ENCODE measurements at regions not wholly inside any gene's neighbourhood (a gene's known extent, or its start where the extent isn't known, plus 50 kb on each side); places are given as distances from the start of the nearest gene placed in this dataset.

DNA sequence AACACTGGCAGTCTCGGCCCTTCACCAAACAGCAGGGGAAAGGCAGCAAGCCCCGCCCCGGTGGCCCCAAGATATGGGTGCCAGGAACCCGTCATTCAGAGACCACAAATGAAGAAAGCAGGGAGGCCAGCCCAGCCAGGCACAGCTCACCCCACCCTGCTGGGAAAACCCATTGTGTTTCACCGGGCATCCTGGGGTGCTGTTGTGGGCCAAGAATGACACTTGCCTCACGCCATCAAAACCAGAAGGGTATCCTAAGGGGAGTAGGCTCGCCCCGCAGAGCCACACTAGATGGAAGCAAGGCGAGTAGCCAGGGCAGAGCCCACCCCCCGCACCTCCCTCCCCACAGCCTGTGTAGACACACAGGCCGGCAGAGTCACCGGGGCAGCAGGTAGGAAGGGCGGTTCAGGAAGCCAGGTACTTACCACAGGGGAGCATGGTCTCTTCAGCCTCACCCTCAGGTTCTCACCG, 72.5 kb upstream of the KCNMA1 start:
- DNase-seq = no peak

DNA sequence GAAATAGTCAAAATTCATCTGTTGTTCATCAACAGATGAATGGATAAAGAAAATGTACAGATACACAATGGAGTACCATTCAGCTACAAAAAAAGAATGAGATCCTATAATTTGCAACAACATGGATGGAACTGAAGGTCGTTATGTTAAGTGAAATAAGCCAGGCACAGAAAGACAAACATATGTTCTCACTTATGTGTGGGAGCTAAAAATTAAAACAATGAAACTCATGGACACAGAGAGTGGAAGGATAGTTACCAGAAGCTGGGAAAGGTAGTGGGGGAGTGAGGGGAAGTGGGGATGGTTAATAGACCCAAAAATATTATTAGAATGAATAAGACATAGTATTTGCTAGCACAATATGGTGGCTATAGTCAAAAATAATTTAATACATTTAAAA, 70.0 kb upstream of the KCNMA1 start:
- no peak for DNase-seq

DNA sequence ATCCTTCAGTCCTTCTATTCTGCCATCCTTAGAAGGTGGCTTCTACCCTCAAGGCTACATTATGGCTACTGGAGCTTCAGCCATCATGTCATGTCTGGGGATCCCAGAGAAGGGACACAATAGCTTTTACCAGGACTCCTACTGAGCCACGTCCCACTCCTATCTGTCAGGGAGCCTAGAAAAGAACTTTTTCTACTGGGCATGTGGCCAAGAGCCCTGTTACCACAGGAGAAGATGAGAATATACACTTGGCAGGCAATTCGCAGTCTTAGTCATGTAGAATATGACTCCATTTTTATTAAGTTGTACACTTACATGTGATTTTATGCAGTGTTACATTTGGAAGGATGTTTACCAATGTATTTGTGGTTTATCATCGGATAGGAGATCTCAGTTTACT, 64.6 kb upstream of the KCNMA1 start:
- DNase-seq = no peak

DNA sequence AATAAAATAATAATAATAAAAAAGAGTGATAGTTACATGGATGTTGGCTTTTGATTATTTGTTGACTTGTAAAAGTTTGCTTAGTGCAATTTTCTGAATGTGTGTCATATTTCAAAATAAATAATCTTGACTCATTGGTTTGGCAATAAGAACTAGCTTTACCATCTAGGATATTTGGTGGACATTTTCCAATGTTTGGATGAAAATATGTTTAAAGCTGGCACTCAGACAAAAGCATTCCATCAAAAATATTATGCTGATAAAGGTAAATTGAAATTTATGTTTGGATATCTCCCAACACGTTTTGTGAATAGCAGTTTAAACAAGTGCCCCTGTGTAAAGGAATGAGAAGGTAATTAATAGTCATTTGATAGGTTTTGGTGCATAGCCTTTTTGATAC, 62.5 kb upstream of the KCNMA1 start:
- no peak for DNase-seq

DNA sequence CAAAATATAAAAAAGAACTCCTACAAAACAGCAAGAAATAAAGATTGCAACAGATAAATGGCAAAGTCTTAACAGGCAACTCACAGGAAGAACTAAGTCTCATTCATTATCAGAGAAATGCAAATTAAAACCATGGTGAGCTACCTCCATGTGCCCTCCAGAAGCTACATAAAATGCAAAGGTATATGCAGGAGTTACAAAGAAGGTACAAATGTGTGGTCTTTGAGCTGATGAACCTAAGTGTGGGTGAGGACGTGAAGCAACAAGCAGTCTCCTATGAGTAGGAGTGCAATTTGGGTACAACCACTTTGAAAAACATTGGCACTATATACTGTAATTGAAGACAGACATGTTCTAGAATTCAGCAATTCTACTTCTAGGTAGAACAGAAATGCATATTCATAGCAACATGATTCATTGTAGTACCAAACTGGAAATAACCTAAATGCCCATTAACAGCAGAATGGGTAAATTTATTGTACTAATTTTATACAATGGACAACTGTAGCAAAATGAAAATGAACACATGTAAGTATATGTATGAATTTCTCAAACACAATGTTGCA, 61.6 kb upstream of the KCNMA1 start:
- no peak for DNase-seq

DNA sequence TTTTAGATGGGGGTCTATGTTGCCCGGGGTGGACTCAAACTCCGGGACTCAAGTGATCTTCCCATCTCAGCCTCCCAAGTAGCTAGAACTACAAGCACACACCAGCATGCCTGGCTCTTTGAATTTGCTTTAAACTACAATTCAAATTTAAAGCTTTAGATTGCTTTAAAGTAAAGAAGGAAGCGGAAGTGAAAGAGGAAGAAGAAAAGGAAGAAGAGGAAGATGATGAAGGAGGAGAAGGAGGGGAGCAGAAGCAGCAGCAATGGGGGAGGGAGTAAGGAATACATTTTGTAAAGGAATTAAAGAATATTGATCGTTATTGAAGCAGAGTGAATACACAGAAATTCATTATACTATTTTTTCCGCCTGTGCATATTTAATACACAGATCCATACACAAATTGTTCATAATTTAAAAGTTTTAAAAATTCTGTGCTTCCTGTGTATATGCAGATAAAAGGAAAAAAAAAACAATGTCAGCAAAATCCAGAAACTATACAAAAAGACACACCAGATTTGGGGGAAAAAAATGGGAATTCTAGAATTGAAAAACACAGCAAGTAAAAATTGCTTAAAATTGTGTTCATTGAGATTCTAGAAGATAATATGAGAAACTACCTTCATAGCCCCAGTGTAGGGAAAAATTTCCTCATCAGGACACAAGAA, 60.8 kb upstream of the KCNMA1 start:
- DNase-seq = no peak

DNA sequence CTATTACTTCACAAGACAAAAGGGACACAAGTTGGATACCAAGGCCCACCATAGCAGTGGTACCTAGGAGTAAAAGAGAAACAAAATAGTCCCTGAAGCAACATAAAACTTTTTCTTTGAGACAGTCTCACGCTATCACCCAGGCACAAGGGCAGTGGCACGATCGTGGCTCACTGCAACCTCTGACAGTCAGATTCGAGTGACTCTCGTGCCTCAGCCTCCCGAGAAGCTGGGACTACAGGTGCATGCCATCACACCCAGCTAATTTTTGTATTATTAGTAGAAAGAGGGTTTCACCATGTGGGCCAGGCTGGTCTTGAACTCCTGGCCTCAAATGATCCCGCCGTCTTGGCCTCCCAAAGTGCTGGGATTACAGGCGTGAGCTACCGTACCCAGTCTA, 59.0 kb upstream of the KCNMA1 start:
- no peak for DNase-seq

DNA sequence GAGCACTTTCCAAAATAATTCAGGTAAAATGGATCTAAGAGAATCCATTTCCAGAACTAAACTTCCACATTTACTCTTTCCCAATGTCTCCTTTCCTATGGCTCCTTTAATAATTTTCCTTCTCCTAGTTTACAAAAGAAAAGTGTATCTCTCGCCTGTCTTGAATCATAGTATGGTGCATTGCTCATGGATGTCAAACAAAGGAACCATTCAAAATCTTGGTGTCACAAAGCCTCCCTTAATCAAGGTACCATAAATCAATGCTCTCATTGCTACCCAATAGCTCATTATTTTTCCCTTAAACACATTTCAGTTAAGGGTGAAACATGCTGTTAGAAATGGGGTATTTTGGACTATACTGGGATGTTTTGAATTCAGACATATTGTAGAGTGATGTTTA, 57.6 kb upstream of the KCNMA1 start:
- no peak for DNase-seq

DNA sequence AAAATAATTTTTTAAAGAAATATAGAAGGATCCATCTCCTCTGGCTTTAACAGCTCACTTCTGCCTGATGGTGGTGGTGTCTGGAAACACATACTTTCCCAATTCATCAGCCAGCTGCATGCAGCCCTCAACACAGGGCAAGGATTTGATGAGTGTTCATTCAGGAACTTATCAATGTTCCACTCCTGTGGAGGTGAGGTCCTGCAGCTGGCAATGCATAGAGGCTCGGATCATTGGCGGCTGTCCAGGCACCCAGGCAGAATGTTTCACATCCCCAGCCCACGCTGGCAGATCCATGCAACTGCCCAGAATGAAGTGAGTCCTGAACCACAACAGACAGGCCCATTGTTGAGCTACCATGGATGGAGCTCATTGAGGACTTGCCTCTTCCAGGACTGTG, 55.2 kb upstream of the KCNMA1 start:
- DNase-seq = no peak

DNA sequence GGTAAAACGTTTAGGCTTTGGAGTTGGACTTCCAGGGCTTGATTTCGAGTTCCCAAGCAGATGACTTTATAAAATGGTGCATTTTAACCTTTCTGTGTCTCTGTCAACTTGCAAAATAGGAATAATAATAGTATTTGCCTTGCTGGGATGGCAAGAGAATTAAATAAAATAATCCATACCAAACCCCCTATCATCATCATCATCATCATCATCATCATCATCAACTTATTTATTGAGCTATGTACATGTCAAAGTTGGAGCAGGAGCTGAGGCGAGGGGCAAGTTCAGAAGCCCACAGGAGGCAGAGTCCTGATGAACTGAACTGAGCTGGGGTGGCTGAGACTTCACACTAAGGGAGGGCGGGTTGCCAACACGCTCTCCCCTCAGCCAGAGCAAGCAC, 51.7 kb upstream of the KCNMA1 start:
- no peak for DNase-seq

DNA sequence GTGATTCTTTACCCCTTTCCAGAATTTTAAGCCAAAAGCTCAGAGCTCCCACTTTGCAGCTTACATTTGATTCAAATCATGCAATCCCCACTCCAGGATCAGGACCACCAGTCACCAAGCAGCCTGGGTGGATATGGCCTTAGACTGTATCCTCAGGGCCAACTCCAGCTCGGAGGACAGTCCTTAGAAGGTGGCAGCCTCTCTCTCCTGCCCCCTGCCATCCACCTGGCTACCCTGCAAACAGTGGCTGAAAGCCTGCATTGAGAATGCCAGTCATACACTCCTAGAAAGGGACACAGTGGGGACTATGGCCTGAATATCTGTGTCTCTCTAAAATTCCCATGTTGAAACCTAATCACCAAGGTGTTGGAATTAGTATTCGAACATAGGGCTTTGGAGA, 50.0 kb upstream of the KCNMA1 start:
- DNase-seq = no peak
